Activated T-helper 2 cell treated with anti-CD3 and anti-CD28 coated beads, Interferon-gamma antibody, Interleukin-2, Interleukin-4, amounts not matched to agents 10 μg/mL and 5 μg/mL and 100 μg/mL, durations not matched to agents 14 hours and 24 hours and 36 hours (primary cell): ENCODE measurements at regions not wholly inside any gene's neighbourhood (a gene's known extent, or its start where the extent isn't known, plus 50 kb on each side); places are given as distances from the start of the nearest gene placed in this dataset.

Experiments used
- DNase-seq: peaks from one replicate; pipeline ENCODE4 v3.0.0; 2021; ENCODE audit warnings: low spot score
- H3K27ac Mint-ChIP-seq: one replicate; pipeline ENCODE4 v1.8.0; 2021; ENCODE audit warnings: mixed read lengths
- H3K27me3 Mint-ChIP-seq: one replicate; pipeline ENCODE4 v1.8.0; 2021; ENCODE audit warnings: low read depth, mixed read lengths
- H3K36me3 Mint-ChIP-seq: one replicate; pipeline ENCODE4 v1.8.0; 2021; ENCODE audit warnings: low read depth, mixed read lengths
- H3K4me1 Mint-ChIP-seq: one replicate; pipeline ENCODE4 v1.8.0; 2021; ENCODE audit warnings: low read depth, mixed read lengths
- H3K4me3 Mint-ChIP-seq: one replicate; pipeline ENCODE4 v1.8.0; 2021; ENCODE audit warnings: low read depth, mild to moderate bottlenecking, moderate library complexity, mixed read lengths
- H3K9me3 Mint-ChIP-seq: one replicate; pipeline ENCODE4 v1.8.0; 2021; ENCODE audit warnings: mixed read lengths
- intact Hi-C: fragments of 100-400 bp; cut with micrococcal nuclease; formaldehyde crosslinking; loops from one replicate; pipeline ENCODE4 v1.15.1; 2023

DNA sequence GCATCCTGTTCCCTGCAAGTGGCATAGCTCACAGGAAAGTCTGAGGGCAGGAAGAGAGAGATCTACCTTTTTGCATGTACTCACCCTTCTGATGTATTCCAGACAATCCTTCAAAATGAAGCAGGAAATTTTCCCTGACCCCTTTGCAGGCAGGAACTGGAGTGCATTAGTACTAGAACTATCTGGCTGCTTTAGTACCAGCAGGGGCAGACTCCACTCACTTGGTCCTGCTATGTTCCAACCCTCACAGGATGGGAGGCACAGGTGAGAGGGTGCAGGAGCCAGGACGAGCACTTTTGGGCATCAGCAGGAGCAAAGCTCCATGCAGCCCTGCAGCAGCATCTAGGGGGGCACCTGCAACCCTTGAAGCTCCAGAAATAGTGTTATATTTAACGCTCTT lies 116.3 kb upstream of the IGF1 start:
- H3K4me1 Mint-ChIP-seq, result no peaks in the 10 kb centered on the region
- no peaks in the 10 kb centered on the region for H3K36me3 Mint-ChIP-seq
- H3K9me3 Mint-ChIP-seq, result no peaks in the 10 kb centered on the region
- no peak for DNase-seq
- peaks cover 4% of the 10 kb centered on the region for H3K27me3 Mint-ChIP-seq
- intact Hi-C loops, result no loop called here
- no peak overlapping the region for H3K4me3 Mint-ChIP-seq
- no peak overlapping the region for H3K27ac Mint-ChIP-seq

DNA sequence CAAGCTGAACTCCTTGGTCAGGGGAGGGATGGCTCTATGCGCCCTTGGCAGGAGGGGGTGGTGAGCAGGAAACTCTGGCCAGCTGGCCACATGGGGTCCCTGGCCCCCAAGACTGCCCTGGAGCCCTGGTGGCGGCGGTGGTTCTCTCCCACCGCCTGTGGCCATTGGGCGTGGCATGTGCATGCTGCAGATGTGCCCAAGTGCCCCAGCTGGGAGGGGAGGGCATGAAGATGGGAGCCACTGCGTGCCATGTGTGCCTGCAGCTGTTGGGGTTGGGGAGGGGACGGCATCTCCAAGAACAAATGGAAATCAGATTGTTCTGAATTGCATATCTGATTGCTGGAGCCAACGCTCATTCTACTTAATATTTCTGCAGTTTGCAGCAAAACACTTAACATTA lies 115.7 kb upstream of the IGF1 start:
- intact Hi-C loops, result no loop called here
- H3K27ac Mint-ChIP-seq, result no peak overlapping the region
- no peaks in the 10 kb centered on the region for H3K9me3 Mint-ChIP-seq
- no peaks in the 10 kb centered on the region for H3K36me3 Mint-ChIP-seq
- peaks cover 4% of the 10 kb centered on the region for H3K27me3 Mint-ChIP-seq
- no peak for DNase-seq
- H3K4me3 Mint-ChIP-seq, result no peak overlapping the region
- no peaks in the 10 kb centered on the region for H3K4me1 Mint-ChIP-seq

DNA sequence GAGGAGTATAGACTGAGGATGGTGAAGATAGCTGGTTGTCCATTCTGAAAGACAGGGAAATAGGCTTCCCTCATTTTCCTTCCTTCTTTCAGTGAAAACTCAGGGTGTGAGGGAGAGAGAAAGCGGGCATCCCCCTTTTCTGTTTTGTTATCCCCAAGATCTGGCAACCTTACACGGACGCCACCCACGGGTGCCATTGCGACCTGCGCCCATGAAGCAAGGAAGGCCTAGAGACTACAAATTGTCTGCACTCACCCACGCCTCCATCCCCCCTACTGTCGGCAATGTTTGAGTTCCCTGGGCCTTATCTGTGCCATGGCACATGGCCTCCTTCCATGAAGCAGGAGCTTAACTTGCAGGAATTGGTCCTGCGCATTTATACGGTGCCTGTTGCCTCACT lies 115.0 kb upstream of the IGF1 start:
- no peaks in the 10 kb centered on the region for H3K4me1 Mint-ChIP-seq
- peaks cover 4% of the 10 kb centered on the region for H3K27me3 Mint-ChIP-seq
- H3K4me3 Mint-ChIP-seq, result no peak overlapping the region
- no peak overlapping the region for H3K27ac Mint-ChIP-seq
- no peaks in the 10 kb centered on the region for H3K36me3 Mint-ChIP-seq
- no peaks in the 10 kb centered on the region for H3K9me3 Mint-ChIP-seq
- DNase-seq, result no peak
- intact Hi-C loops, result no loop called here

DNA sequence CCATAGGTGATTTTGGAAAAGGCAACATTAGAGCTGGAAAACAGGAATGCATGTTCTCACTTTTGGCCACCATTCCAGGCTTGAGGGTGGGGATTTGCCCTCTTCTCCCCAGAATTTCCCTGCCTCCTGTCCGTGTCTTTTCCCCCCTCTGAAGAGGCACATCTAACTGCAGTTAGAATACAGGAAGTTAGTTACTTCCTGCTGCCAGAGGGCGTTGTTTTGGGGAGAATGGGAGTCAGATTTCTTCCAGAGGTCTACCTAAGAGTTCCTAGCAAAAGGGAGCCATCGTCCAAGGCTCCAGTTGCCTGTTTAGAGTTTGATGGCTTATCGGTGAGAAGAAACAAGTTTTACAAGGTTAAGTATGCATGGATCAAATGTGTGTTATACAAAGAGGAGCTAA lies 112.8 kb upstream of the IGF1 start:
- H3K9me3 Mint-ChIP-seq, result no peaks in the 10 kb centered on the region
- H3K4me1 Mint-ChIP-seq, result no peaks in the 10 kb centered on the region
- no peak overlapping the region for H3K4me3 Mint-ChIP-seq
- H3K27me3 Mint-ChIP-seq, result no peaks in the 10 kb centered on the region
- no peak for DNase-seq
- no peak overlapping the region for H3K27ac Mint-ChIP-seq
- no peaks in the 10 kb centered on the region for H3K36me3 Mint-ChIP-seq
- intact Hi-C loops, result no loop called here

DNA sequence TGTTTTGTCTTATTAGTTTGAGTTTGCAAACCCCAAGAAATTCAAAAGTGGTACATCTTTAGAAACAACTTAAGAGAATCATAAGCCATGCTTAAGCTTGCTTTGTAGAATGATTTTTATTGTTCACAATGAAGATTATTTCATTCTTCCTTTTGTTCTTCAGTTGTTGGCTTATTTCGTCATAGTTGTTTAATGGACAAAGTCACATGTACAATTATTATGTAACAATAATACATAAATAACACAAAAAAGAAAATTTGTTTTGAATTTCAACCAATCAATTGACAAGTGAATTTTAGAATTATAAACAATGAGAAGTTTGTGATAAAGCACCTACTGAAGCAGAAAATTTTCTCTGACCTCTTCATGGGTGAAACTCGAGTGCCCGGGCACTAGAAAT lies 111.8 kb upstream of the IGF1 start:
- no peak for DNase-seq
- H3K27ac Mint-ChIP-seq, result no peak overlapping the region
- no peaks in the 10 kb centered on the region for H3K9me3 Mint-ChIP-seq
- H3K27me3 Mint-ChIP-seq, result no peaks in the 10 kb centered on the region
- H3K36me3 Mint-ChIP-seq, result no peaks in the 10 kb centered on the region
- no peaks in the 10 kb centered on the region for H3K4me1 Mint-ChIP-seq
- intact Hi-C loops, result no loop called here
- H3K4me3 Mint-ChIP-seq, result no peak overlapping the region

DNA sequence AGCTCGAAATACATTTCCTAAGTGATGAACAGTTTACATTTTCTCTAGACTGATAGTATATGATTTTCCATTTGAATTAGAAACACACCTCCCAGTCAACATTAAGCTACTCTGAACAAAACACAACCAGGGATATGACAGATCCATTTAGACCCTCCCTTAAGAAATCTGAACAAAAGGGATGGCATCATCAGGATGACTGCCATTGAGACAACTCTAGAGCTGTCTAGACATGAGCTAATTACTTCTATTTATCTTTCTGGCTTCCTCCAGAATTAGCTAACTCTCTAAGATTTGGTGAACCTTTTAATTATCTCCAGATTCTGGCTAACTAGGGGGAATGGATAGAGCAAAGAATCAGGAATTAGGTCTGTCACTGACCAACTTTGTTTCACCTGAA lies 92.9 kb upstream of the IGF1 start:
- Mint-ChIP-seq H3K9me3 (no peaks in the 10 kb centered on the region), H3K27ac (no peak overlapping the region), H3K4me3 (no peak overlapping the region), H3K4me1 (no peaks in the 10 kb centered on the region), H3K36me3 (no peaks in the 10 kb centered on the region), H3K27me3 (no peaks in the 10 kb centered on the region)
- intact Hi-C loops, result no loop called here
- DNase-seq, result no peak

DNA sequence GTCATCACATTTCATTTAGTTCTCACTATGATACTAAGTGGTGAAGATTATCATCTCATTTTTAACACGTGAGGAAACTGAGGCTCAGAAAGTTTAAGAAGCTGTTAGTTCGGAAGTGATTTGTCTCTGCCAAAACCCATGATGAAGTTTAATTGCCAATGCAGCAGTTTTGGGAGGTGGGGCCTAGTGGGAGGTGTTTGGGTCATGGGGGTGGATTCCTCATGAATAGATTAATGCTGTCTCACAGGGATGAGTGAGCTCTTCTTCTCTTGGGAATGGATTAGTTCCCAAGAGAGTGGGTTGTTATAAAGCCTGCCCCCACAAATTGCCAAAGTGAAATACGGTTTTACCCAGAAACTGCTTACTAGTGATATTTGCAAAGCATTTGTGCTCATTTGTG lies 91.5 kb upstream of the IGF1 start:
- Mint-ChIP-seq H3K27me3 (no peaks in the 10 kb centered on the region), H3K9me3 (no peaks in the 10 kb centered on the region), H3K36me3 (no peaks in the 10 kb centered on the region), H3K4me3 (no peak overlapping the region), H3K4me1 (no peaks in the 10 kb centered on the region), H3K27ac (no peak overlapping the region)
- DNase-seq, result no peak
- intact Hi-C loops, result no loop called here

DNA sequence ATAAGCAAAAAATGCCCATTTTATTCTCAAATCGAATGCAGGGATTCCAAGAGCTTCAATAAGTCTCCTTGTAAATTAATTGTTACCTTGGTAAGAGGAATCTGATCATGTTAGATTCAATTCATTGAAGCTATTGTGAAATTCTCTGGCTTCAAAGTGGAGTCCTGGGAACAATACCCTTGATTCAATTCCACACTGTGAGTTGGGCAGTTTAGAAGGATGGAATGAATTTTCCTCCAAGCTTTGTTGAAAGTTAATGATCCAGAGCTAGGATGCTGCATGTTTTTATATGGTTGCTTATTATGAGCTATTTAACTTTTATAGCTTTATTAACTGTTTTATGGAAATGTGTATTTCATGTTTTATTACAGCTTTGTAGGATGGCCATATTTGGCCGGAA lies 89.9 kb upstream of the IGF1 start:
- H3K4me3 Mint-ChIP-seq, result no peak overlapping the region
- H3K36me3 Mint-ChIP-seq, result no peaks in the 10 kb centered on the region
- H3K4me1 Mint-ChIP-seq, result no peaks in the 10 kb centered on the region
- H3K27ac Mint-ChIP-seq, result no peak overlapping the region
- H3K27me3 Mint-ChIP-seq, result no peaks in the 10 kb centered on the region
- intact Hi-C loops, result no loop called here
- DNase-seq, result no peak
- no peaks in the 10 kb centered on the region for H3K9me3 Mint-ChIP-seq

DNA sequence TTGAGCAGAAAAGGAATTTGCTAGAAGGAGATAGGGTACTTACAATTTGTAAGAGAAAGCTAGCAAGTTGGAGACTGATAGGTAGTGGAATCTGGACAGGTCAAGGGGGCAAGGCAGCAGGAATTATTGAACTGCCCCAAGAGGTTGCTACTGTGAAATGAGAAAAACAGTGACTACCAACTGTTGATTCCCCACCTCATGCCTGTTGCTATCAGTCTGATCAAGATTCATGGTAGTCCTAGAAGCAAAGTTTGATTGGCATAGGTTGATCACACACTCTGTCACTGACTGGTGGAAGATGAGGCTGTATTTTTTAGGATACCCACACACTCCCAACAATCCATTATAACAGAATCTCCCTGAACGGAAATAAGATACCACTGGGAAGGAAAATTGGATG lies 89.4 kb upstream of the IGF1 start:
- H3K27me3 Mint-ChIP-seq, result no peaks in the 10 kb centered on the region
- no peak overlapping the region for H3K27ac Mint-ChIP-seq
- no peaks in the 10 kb centered on the region for H3K36me3 Mint-ChIP-seq
- no peak for DNase-seq
- no peaks in the 10 kb centered on the region for H3K4me1 Mint-ChIP-seq
- no peaks in the 10 kb centered on the region for H3K9me3 Mint-ChIP-seq
- H3K4me3 Mint-ChIP-seq, result no peak overlapping the region
- intact Hi-C loops, result no loop called here

DNA sequence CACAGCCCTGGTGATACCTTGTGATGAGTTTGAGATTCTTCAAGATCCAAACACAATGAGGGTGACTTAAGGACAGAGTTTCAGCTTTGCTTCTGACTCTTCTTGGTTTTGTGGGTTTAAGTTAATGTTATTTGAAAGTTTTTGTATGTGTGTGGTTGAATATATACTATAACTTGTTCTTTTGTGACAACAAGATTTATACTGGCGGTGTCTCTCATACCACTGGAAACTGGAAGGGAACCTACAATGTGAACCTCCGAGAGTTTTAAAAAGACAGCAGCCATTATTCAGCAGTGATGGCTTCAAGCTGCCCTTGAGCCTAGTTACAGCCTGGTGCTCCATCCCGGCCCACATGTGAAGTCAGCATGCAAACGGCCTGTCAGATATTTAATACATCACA lies 87.9 kb upstream of the IGF1 start:
- Mint-ChIP-seq H3K4me1 (no peaks in the 10 kb centered on the region), H3K27me3 (no peaks in the 10 kb centered on the region), H3K4me3 (no peak overlapping the region), H3K36me3 (no peaks in the 10 kb centered on the region), H3K9me3 (no peaks in the 10 kb centered on the region), H3K27ac (no peak overlapping the region)
- intact Hi-C loops, result no loop called here
- DNase-seq, result no peak

DNA sequence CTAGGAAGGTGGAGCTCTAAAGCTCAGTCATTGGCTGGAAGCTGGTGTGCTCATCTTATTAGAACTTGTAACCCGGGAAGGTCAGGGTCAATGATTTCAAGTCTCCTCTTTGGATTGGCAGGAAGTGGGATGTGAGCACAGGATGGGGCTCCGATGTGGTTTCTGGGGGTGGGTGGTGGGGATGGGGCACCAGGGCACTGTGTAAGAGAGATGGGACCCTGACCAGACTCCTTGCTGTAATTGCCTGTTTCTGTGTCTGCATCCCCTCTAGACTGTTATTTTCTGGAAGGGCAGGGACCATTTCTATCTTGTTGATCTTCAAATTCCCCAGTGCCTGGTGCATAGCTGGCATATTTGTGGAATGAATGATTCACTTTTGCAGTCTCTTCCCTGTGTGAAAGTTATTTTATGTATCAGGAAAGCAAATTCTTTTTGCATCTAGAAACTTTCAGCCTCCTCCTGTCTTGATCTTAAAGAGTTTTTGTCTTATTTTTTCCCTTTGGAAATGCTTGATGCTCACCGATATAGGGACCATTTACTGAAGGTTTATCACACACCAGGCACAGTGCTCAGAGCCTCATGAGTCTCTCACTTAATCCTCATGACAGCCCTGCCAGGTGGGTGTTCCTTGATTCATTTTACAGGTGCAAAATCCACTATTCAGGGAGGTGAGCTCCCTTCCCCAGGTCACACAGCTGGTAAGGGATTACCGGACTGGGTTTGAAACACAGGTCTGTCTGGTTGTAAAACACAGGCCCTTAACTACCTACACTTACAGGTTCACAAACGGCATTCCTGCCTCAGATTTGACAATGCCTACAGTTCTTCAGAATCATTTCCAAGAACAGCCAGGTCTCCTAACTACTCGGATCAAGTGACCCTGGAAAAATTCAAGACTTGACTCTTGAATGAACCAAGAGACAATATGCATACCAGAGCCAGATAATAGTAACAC lies 86.9 kb upstream of the IGF1 start:
- no peak for DNase-seq
- Mint-ChIP-seq H3K27me3 (no peaks in the 10 kb centered on the region), H3K9me3 (no peaks in the 10 kb centered on the region), H3K4me1 (no peaks in the 10 kb centered on the region), H3K36me3 (no peaks in the 10 kb centered on the region), H3K27ac (no peak overlapping the region), H3K4me3 (no peak overlapping the region)
- intact Hi-C loops, result no loop called here

DNA sequence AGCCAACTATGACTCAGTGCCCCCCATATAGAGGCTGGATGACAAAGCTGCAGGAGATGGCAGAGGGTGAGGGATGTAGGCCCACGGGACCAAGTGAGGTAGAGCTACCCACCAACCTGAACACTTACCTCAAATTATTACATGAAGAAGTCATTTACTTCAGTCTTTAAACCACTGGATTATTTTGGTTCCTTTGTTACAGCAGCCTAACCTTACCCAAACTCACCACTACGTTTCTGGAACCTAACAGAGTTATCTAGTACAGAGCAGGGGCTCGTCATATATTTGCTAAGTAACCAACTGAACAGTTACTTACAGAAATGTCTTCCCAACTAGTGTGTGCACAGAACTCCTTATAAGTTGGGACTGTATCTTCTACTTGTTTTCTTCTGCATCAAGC lies 85.2 kb upstream of the IGF1 start:
- Mint-ChIP-seq H3K9me3 (no peaks in the 10 kb centered on the region), H3K27ac (no peak overlapping the region), H3K4me1 (no peaks in the 10 kb centered on the region), H3K36me3 (no peaks in the 10 kb centered on the region), H3K4me3 (no peak overlapping the region), H3K27me3 (no peaks in the 10 kb centered on the region)
- DNase-seq, result no peak
- intact Hi-C loops, result no loop called here

DNA sequence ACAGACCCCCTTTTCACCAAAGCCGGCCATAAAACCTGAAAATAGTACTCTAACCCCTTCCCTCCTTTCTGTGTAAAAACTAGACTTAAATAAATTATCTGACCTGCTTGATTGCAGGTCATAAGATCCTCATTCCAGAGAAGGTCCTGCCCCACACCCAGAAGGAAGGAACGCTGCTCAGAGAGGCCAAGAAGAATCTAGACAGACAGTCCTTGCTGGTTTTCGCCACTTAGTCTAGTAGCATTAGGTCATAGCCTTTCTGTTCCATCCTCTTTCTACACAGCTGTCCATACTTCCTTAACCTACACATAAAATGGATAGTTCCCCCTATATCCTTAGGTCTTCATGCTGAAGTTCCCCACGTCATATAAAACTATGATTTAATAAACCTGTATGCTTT lies 83.7 kb upstream of the IGF1 start:
- no peaks in the 10 kb centered on the region for H3K9me3 Mint-ChIP-seq
- no peaks in the 10 kb centered on the region for H3K4me1 Mint-ChIP-seq
- H3K36me3 Mint-ChIP-seq, result no peaks in the 10 kb centered on the region
- intact Hi-C loops, result no loop called here
- H3K27ac Mint-ChIP-seq, result no peak overlapping the region
- H3K27me3 Mint-ChIP-seq, result no peaks in the 10 kb centered on the region
- no peak overlapping the region for H3K4me3 Mint-ChIP-seq
- no peak for DNase-seq
